ENCODE measurements at regions not wholly inside any gene's neighbourhood (a gene's known extent, or its start where the extent isn't known, plus 50 kb on each side); places are given as distances from the start of the nearest gene placed in this dataset.

DNA sequence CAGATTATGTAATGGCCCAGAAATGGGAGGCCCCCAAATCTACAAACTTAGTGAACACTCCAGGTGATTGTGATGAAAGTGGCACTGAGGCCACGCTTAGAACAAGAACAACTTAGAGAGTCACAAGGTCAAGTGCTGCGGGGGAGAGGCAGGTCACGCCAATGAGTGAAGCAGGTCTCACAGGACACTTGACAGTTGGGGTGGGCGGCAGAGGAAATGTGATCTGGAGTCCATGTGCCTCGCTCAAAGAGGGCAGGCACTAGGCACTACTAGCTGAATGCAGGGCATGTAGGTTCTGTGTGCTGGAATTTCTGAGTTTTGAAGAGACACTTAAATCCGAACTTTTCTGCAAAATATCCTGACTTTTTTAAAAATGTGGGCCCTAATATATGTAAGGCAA, 193.2 kb upstream of the RORB start:
- Histone ChIP-seq H4K5ac (ENCODE audit: low read depth, low read length) (no peak overlapping the region), H3K4me2 (ENCODE audit: low read depth, low read length) (no peak overlapping the region), H2AK5ac (ENCODE audit: low read depth, low read length) (no peak overlapping the region), H2AK9ac (replicated peaks; ENCODE audit: low read depth, low read length, poor library complexity) (no peak overlapping the region), H3K79me1 (ENCODE audit: low read depth in 1 of 2, low read length in 2 of 2) (no peaks in the 10 kb centered on the region), H3K9ac (ENCODE audit: low read depth, low read length) (no peak overlapping the region), H4K20me1 (ENCODE audit: insufficient read depth, low read length) (no peaks in the 10 kb centered on the region), H3K23ac (ENCODE audit: low read depth, low read length) (no peak overlapping the region), H2BK120ac (ENCODE audit: low read depth, low read length) (no peak overlapping the region), H3K27me3 (ENCODE audit: control insufficient read depth, insufficient read depth, low read length) (no peaks in the 10 kb centered on the region), H3K9me3 (ENCODE audit: control insufficient read depth, insufficient read depth, low read length) (peaks cover 3% of the 10 kb centered on the region; the same call in 1 of the 2 replicates), H3K56ac (ENCODE audit: extremely low read depth, insufficient read depth, low read length) (no peak overlapping the region), H3K14ac (replicated peaks; ENCODE audit: low read depth, low read length) (no peak overlapping the region), H2AFZ (replicated peaks; ENCODE audit: low read length, poor library complexity) (no peak overlapping the region), H3K4me1 (ENCODE audit: control insufficient read depth, insufficient read depth, low read length) (no peaks in the 10 kb centered on the region), H3K4ac (ENCODE audit: low read depth, low read length) (no peak overlapping the region), H4K91ac (ENCODE audit: insufficient read depth, low read depth, low read length) (no peak overlapping the region), H4K8ac (ENCODE audit: low read depth in 2 of 2, low read length in 2 of 2) (no peak overlapping the region), H3K36me3 (ENCODE audit: control insufficient read depth, insufficient read depth, low read length) (no peaks in the 10 kb centered on the region), H3K27ac (ENCODE audit: insufficient read depth, low read length) (no peak overlapping the region), H2BK20ac (ENCODE audit: low read depth, low read length) (no peak overlapping the region), H3K18ac (ENCODE audit: low read depth, low read length) (no peak overlapping the region), H3K9me1 (ENCODE audit: insufficient read depth, low read length) (no peaks in the 10 kb centered on the region), H2BK15ac (ENCODE audit: low read depth, low read length) (no peak overlapping the region), H2BK5ac (ENCODE audit: low read depth, low read length, poor library complexity, severe bottlenecking) (no peak overlapping the region), H3K4me3 (ENCODE audit: insufficient read depth, low read depth, low read length) (no peak overlapping the region)
- DNase-seq (no peak), ATAC-seq (ENCODE audit: low read depth) (no peak)
- in situ Hi-C loops (cut with MboI; ENCODE audit: low sequenced_read_pairs) (no loop called here), dilution Hi-C loops (cut with HindIII; ENCODE audit: low sequenced_read_pairs, unreplicated experiment) (no loop called here), intact Hi-C loops (cut with micrococcal nuclease) (no loop called here)
- CTCF ChIA-PET = no interaction called here
- no TSS peak for BruUV-seq (replicated peaks)
- TF ChIP-seq RAD21 (IDR thresholded peaks at IDR 0.05; ENCODE audit: low read length) (no peak), NFE2L2 (IDR thresholded peaks at IDR 0.05; ENCODE audit: low read depth, low read length) (no peak), MXI1 (IDR thresholded peaks at IDR 0.05; ENCODE audit: borderline replicate concordance, low read depth, low read length) (no peak), RCOR1 (IDR thresholded peaks at IDR 0.05; ENCODE audit: insufficient replicate concordance, low read length) (no peak), BHLHE40 (IDR thresholded peaks at IDR 0.05; ENCODE audit: low read depth, low read length) (no peak), RFX5 (IDR thresholded peaks at IDR 0.05; ENCODE audit: low read depth, low read length) (no peak), FOS (IDR thresholded peaks at IDR 0.05; ENCODE audit: low read depth, low read length) (no peak), MAFK (IDR thresholded peaks at IDR 0.05; ENCODE audit: low read depth, low read length) (no peak), POLR2A (IDR thresholded peaks at IDR 0.05; ENCODE audit: low read depth, low read length) (no peak), SMC3 (IDR thresholded peaks at IDR 0.05; ENCODE audit: low read depth, low read length) (no peak), MAZ (IDR thresholded peaks at IDR 0.05; ENCODE audit: borderline replicate concordance, low read depth, low read length) (no peak), CEBPB (IDR thresholded peaks at IDR 0.05; ENCODE audit: low read depth, low read length) (no peak)
- TF ChIP-seq, protein P1, sequence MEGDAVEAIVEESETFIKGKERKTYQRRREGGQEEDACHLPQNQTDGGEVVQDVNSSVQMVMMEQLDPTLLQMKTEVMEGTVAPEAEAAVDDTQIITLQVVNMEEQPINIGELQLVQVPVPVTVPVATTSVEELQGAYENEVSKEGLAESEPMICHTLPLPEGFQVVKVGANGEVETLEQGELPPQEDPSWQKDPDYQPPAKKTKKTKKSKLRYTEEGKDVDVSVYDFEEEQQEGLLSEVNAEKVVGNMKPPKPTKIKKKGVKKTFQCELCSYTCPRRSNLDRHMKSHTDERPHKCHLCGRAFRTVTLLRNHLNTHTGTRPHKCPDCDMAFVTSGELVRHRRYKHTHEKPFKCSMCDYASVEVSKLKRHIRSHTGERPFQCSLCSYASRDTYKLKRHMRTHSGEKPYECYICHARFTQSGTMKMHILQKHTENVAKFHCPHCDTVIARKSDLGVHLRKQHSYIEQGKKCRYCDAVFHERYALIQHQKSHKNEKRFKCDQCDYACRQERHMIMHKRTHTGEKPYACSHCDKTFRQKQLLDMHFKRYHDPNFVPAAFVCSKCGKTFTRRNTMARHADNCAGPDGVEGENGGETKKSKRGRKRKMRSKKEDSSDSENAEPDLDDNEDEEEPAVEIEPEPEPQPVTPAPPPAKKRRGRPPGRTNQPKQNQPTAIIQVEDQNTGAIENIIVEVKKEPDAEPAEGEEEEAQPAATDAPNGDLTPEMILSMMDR (conservative IDR thresholded peaks at IDR 0.05; ENCODE audit: low read depth, low read length) = no peak
- POLR2A ChIA-PET (ENCODE audit: unreplicated experiment) = no interaction called here
- WGBS, 2 experiments (ENCODE audit: extremely low coverage in 2 of 2, insufficient read length in 1 of 2) = 25% methylated on average over 1 of the region's 6 CpGs; no CpG with 5 or more reads in 1 of the 2 experiments

Data from IMR-90 (cell line).